Neural progenitor cell (in vitro differentiated cells): ENCODE measurements at regions not wholly inside any gene's neighbourhood (a gene's known extent, or its start where the extent isn't known, plus 50 kb on each side); places are given as distances from the start of the nearest gene placed in this dataset.

Experiments
- EZH2 ChIP-seq: fragments of 200-600 bp; sonication (generic); IDR thresholded peaks from 2 replicates; pipeline ENCODE4 v1.6.1; 2017; ENCODE audit warnings: antibody characterized with exemption, mild to moderate bottlenecking, moderate library complexity
- EZH2phosphoT487 ChIP-seq: fragments of 200-600 bp; sonication (generic); IDR thresholded peaks from 2 replicates; pipeline ENCODE4 v1.6.1; 2017; ENCODE audit warnings: antibody characterized with exemption

DNA sequence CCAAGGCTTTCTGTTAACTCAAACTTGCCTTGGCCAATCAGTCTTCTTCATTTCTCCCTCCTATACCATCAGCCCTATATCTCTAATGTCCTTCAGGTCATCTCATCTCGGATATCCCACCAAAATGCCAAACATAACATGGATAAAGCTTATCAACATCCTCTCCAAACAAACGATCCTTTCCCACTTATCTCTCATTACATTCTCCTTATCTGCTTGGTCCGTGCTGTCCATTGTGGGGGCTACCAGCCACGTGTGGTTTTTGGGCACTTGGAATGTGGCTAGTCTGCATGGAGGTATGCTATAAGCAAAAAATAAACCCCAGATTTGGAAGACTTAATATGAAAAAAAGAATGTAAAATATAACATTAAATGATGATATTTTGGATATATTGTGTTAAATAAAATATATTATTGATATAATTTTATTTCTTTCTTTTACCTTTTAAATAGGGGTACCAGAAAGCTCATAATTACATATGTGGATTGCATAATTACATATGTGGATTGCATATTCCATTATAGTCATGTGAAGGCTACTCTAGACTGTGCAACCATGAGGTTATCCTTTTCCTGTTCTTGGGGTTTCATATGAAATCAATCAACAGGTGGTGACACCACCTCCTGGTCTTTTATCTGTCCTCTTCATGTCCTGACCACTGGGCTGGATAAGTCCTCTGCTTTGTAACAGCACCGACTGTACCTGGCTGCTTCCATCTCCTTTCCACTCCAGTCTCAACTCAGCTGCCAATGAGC, 123.0 kb downstream of the CD83 start:
- no peak for TF ChIP-seq EZH2phosphoT487
- TF ChIP-seq EZH2 = no peak
